CD4-positive, alpha-beta T cell (primary cell): ENCODE measurements at regions not wholly inside any gene's neighbourhood (a gene's known extent, or its start where the extent isn't known, plus 50 kb on each side); places are given as distances from the start of the nearest gene placed in this dataset.

Experiments
- ATAC-seq: fragments of 200-7000 bp; cut with Tn5 transposase; one replicate; pipeline ENCODE4 v1.10.0; 2022; ENCODE audit warnings: mild to moderate bottlenecking; ENCODE audit not compliant: poor library complexity
- CTCF ChIA-PET: fragments of 350-600 bp; sonication (Branson Sonifier 250); formaldehyde crosslinking; loops from one replicate; lab custom pipeline; 2021; ENCODE audit warnings: antibody characterized with exemption, inconsistent platforms; lab: Charles Lee
- POLR2A ChIA-PET: fragments of 350-600 bp; sonication (Branson Sonifier 250); formaldehyde crosslinking; loops from one replicate; lab custom pipeline; 2021; ENCODE audit warnings: antibody characterized with exemption, inconsistent platforms; lab: Charles Lee
- DNase-seq, 14 experiments: peaks; one replicate each; pipeline ENCODE4 v3.0.0-alpha.2; 2013 to 2020; ENCODE audit warnings: mixed read lengths in 2 of 14
- H3K27ac ChIP-seq, 2 donors: one replicate each; pipeline versions ENCODE4 v1.5.1 to v1.7.0; 2013; ENCODE audit warnings: low read length in 2 of 2, low read depth in 1 of 2, mild to moderate bottlenecking in 1 of 2
- H3K27me3 ChIP-seq, 2 experiments: 1 replicate in 1 of 2; 2 replicates in 1 of 2; pipeline versions ENCODE4 v1.6.1 to v1.7.0; 2013; ENCODE audit warnings: low read length in 2 of 2, control low read depth in 1 of 2, mild to moderate bottlenecking in 1 of 2, moderate library complexity in 1 of 2; ENCODE audit not compliant: insufficient read depth in 2 of 2, control insufficient read depth in 1 of 2
- H3K36me3 ChIP-seq: one replicate; pipeline ENCODE4 v1.6.1; 2013; ENCODE audit warnings: low read length, control low read depth; ENCODE audit not compliant: insufficient read depth
- H3K4me1 ChIP-seq: one replicate; pipeline ENCODE4 v1.6.1; 2013; ENCODE audit warnings: low read length, control low read depth; ENCODE audit not compliant: insufficient read depth
- H3K4me3 ChIP-seq: one replicate; pipeline ENCODE4 v1.5.1; 2013; ENCODE audit warnings: mild to moderate bottlenecking, low read length, moderate library complexity
- H3K9me3 ChIP-seq, 2 experiments: 1 replicate in 1 of 2; 2 replicates in 1 of 2; pipeline versions ENCODE4 v1.6.1 to v1.7.0; 2013; ENCODE audit warnings: low read length in 2 of 2, mild to moderate bottlenecking in 2 of 2, control low read depth in 1 of 2, moderate library complexity in 1 of 2; ENCODE audit not compliant: control insufficient read depth in 1 of 2, insufficient read depth in 1 of 2
- H3K27ac Mint-ChIP-seq: one replicate; pipeline ENCODE4 v1.8.0; 2020; ENCODE audit warnings: mixed read lengths
- H3K27me3 Mint-ChIP-seq: one replicate; pipeline ENCODE4 v1.8.0; 2021; ENCODE audit warnings: mixed read lengths
- H3K36me3 Mint-ChIP-seq: one replicate; pipeline ENCODE4 v1.8.0; 2021; ENCODE audit warnings: low read depth, mixed read lengths
- H3K4me1 Mint-ChIP-seq: one replicate; pipeline ENCODE4 v1.8.0; 2021; ENCODE audit warnings: low read depth, mixed read lengths
- H3K4me3 Mint-ChIP-seq: one replicate; pipeline ENCODE4 v1.8.0; 2020; ENCODE audit warnings: mild to moderate bottlenecking, mixed read lengths
- H3K9me3 Mint-ChIP-seq: one replicate; pipeline ENCODE4 v1.8.0; 2020; ENCODE audit warnings: mixed read lengths
- CTCF ChIP-seq: fragments of 200-600 bp; IDR thresholded peaks from one replicate; pipeline ENCODE4 v1.8.0; 2022; ENCODE audit warnings: antibody characterized with exemption, mild to moderate bottlenecking
- intact Hi-C, 2 experiments: fragments of 100-400 bp; cut with DNase I in 1 of 2; cut with micrococcal nuclease in 1 of 2; formaldehyde crosslinking; loops; one replicate each; pipeline versions ENCODE4 v1.15.1 to v1.9.0; 2023 to 2025; cut with DNase I, micrococcal nuclease

GRCh38 chr19:34851277-34851804 lies 75.4 kb upstream of the ZNF30 start:
- CTCF ChIA-PET = no interaction called here
- H3K4me1 Mint-ChIP-seq = peaks cover 47% of the 10 kb centered on the region
- no peak for ATAC-seq

GRCh38 chr19:34847393-34847792 lies 74.4 kb upstream of the ZNF599 start:
- Histone ChIP-seq H3K27me3 (no peaks in the 10 kb centered on the region), H3K36me3 (peaks cover 13% of the 10 kb centered on the region), H3K27ac (no peak overlapping the region), H3K9me3 (no peaks in the 10 kb centered on the region), H3K4me3 (no peak overlapping the region), H3K4me1 (peaks cover 5% of the 10 kb centered on the region)
- no peak overlapping the region for H3K27ac Mint-ChIP-seq
- H3K36me3 Mint-ChIP-seq = peaks cover 49% of the 10 kb centered on the region
- intact Hi-C loops = no loop called here
- ATAC-seq (no peak), DNase-seq (no peak)
- no peak for TF ChIP-seq CTCF
- no peaks in the 10 kb centered on the region for H3K27me3 Mint-ChIP-seq
- H3K9me3 Mint-ChIP-seq = no peaks in the 10 kb centered on the region
- no peak overlapping the region for H3K4me3 Mint-ChIP-seq
- ChIA-PET CTCF (no interaction called here), POLR2A (no interaction called here)
- peaks cover 21% of the 10 kb centered on the region for H3K4me1 Mint-ChIP-seq

More at GRCh38 chr19:34851277-34851804, 75.4 kb upstream of the ZNF30 start:
- intact Hi-C loops = loop anchor here in 1 of 2 experiments (5.0 kb wide), 1 partner anchor 114 kb away; no protein-coding TSS in a partner anchor
- peaks cover 16% of the 10 kb centered on the region for H3K4me1 ChIP-seq
- peak in 3 of 14 experiments; percentile 6 to 34 (median 8) for DNase-seq
- H3K36me3 ChIP-seq = peaks cover 13% of the 10 kb centered on the region
- Mint-ChIP-seq H3K36me3 (peaks cover 82% of the 10 kb centered on the region), H3K4me3 (no peak overlapping the region), H3K27me3 (no peaks in the 10 kb centered on the region), H3K27ac (peak overlapping the region; percentile 24), H3K9me3 (no peaks in the 10 kb centered on the region)
- no peak overlapping the region for H3K4me3 ChIP-seq
- no peak for TF ChIP-seq CTCF
- no peaks in the 10 kb centered on the region for H3K27me3 ChIP-seq
- H3K27ac ChIP-seq = no peak overlapping the region
- peaks cover 0 to 2% of the 10 kb centered on the region in 2 experiments for H3K9me3 ChIP-seq
- POLR2A ChIA-PET = no interaction called here

DNA sequence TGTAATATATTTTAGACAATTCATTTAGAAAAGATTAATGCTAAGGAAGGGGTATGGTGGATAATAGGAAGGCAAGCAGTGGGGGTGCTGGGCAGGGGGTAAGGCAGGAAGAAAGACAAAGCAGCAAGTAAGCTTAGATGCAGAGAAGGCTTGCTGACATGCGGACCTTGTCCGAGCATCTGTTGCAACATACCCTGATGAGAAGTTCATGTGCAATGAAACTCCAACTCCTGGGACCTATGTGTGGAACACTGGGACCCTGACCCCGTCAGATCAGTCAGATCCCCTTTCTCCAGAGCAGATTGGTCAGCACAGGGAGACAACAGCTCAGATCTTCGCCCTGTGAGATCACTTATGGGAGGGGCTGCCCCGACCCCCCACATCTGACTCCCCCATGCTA lies 71.3 kb upstream of the ZNF599 start:
- DNase-seq (no peak), ATAC-seq (no peak)
- H3K36me3 ChIP-seq = peaks cover 4% of the 10 kb centered on the region
- no peaks in the 10 kb centered on the region for H3K4me1 ChIP-seq
- H3K4me3 Mint-ChIP-seq = no peak overlapping the region
- intact Hi-C loops = loop anchor here in 1 of 2 experiments (5.0 kb wide), 1 partner anchor 38 kb away; no protein-coding TSS in a partner anchor
- TF ChIP-seq CTCF = no peak
- CTCF ChIA-PET = no interaction called here
- H3K36me3 Mint-ChIP-seq = peaks cover 24% of the 10 kb centered on the region
- POLR2A ChIA-PET = no interaction called here
- no peak overlapping the region for H3K27ac Mint-ChIP-seq
- H3K27me3 Mint-ChIP-seq = no peaks in the 10 kb centered on the region
- no peak overlapping the region for H3K4me3 ChIP-seq
- H3K27me3 ChIP-seq = no peaks in the 10 kb centered on the region
- no peak overlapping the region for H3K27ac ChIP-seq
- peaks cover 20% of the 10 kb centered on the region for H3K4me1 Mint-ChIP-seq
- H3K9me3 Mint-ChIP-seq = no peaks in the 10 kb centered on the region
- H3K9me3 ChIP-seq = peaks cover 0 to 3% of the 10 kb centered on the region in 2 experiments
